ENCODE measurements at regions not wholly inside any gene's neighbourhood (a gene's known extent, or its start where the extent isn't known, plus 50 kb on each side); places are given as distances from the start of the nearest gene placed in this dataset.

DNA sequence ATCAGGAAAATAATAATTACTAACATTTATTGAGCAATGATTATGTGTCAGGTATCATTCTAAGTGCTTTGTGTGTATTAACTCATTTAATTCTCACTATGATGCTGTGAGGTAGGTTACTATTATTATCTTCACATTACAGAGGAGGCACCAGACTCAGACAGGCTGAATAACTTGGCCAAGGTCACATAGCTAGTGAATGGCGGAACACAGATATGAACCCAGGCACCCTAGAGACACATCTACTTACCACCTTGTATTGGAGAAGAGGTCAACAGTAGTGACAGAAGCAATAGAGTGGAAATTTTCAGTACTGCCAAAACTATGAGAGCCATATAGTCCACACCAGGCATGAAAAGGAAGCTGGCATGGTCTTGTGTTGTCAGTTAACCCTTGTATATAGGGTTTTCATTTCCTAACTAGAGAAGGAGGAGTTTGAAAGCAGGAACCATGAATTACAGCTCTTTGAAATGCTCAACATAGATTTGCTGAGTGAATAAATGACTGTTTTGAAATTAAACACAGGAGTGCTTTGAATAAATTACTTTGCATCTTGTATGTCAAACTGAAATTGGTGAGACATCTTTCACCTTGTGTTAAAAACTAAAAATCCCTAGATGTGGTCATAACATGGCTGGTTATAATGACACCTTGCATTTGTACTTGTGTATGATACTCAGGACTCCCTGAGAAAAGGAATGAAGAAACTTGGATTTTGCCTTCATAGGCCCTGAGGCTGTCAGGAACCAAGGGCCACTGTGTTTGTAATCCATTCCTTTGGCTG is 71.8 kb downstream of the RTL9 start:
- TF ChIP-seq, protein P1, sequence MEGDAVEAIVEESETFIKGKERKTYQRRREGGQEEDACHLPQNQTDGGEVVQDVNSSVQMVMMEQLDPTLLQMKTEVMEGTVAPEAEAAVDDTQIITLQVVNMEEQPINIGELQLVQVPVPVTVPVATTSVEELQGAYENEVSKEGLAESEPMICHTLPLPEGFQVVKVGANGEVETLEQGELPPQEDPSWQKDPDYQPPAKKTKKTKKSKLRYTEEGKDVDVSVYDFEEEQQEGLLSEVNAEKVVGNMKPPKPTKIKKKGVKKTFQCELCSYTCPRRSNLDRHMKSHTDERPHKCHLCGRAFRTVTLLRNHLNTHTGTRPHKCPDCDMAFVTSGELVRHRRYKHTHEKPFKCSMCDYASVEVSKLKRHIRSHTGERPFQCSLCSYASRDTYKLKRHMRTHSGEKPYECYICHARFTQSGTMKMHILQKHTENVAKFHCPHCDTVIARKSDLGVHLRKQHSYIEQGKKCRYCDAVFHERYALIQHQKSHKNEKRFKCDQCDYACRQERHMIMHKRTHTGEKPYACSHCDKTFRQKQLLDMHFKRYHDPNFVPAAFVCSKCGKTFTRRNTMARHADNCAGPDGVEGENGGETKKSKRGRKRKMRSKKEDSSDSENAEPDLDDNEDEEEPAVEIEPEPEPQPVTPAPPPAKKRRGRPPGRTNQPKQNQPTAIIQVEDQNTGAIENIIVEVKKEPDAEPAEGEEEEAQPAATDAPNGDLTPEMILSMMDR (IDR thresholded peaks at IDR 0.05): no peak
- no peak for TF ChIP-seq POLR2A (IDR thresholded peaks at IDR 0.05)
